ES-I3 (cell line): ENCODE measurements at regions not wholly inside any gene's neighbourhood (a gene's known extent, or its start where the extent isn't known, plus 50 kb on each side); places are given as distances from the start of the nearest gene placed in this dataset.
"Not testable (repeated sequence)": the region's sequence is repeated elsewhere in the genome, so short reads cannot be mapped to it uniquely, and the experiment has no call there.

Experiments used
- H3K36me3 ChIP-seq: 2 replicates; pipeline ENCODE4 v1.6.1; 2013; ENCODE audit warnings: mild to moderate bottlenecking, low read length, control low read depth, moderate library complexity; ENCODE audit not compliant: insufficient read depth
- H3K4me1 ChIP-seq: 2 replicates; pipeline ENCODE4 v1.6.1; 2013; ENCODE audit warnings: mild to moderate bottlenecking, control low read depth, low read length; ENCODE audit not compliant: insufficient read depth
- H3K9ac ChIP-seq: 2 replicates; pipeline ENCODE4 v1.6.1; 2013; ENCODE audit warnings: low read depth, mild to moderate bottlenecking, low read length, moderate library complexity
- H3K9me3 ChIP-seq: 2 replicates; pipeline ENCODE4 v1.6.1; 2013; ENCODE audit warnings: mild to moderate bottlenecking, low read length, moderate library complexity; ENCODE audit not compliant: control insufficient read depth, insufficient read depth

GRCh38 chr4:14157262-14157661 lies 529.7 kb upstream of the BOD1L1 start:
- Histone ChIP-seq H3K4me1 (no peaks in the 10 kb centered on the region), H3K9ac (no peak overlapping the region), H3K9me3 (no peaks in the 10 kb centered on the region), H3K36me3 (no peaks in the 10 kb centered on the region)

GRCh38 chr4:14165222-14165920 lies 537.8 kb upstream of the BOD1L1 start:
- peaks cover 37% of the 10 kb centered on the region for H3K4me1 ChIP-seq
- H3K9me3 ChIP-seq, result no peaks in the 10 kb centered on the region
- no peaks in the 10 kb centered on the region for H3K36me3 ChIP-seq
- no peak overlapping the region for H3K9ac ChIP-seq

- H3K4me1 ChIP-seq, result peaks cover 40% of the 10 kb centered on the region
- no peak overlapping the region for H3K9ac ChIP-seq
- no peaks in the 10 kb centered on the region for H3K9me3 ChIP-seq
- no peaks in the 10 kb centered on the region for H3K36me3 ChIP-seq
These were observed 540.5 kb upstream of the BOD1L1 start for GRCh38 chr4:14167876-14168510.

GRCh38 chr4:14168919-14169318 lies 541.4 kb upstream of the BOD1L1 start:
- Histone ChIP-seq H3K9me3 (no peaks in the 10 kb centered on the region), H3K4me1 (peaks cover 40% of the 10 kb centered on the region), H3K9ac (no peak overlapping the region), H3K36me3 (no peaks in the 10 kb centered on the region)

- Histone ChIP-seq H3K9me3 (no peaks in the 10 kb centered on the region), H3K4me1 (peaks cover 40% of the 10 kb centered on the region), H3K36me3 (no peaks in the 10 kb centered on the region), H3K9ac (peak overlapping the region; percentile 44)
These were observed 541.9 kb upstream of the BOD1L1 start for GRCh38 chr4:14169460-14169859.

- H3K36me3 ChIP-seq, H3K9me3 ChIP-seq: not testable (repeated sequence)
- Histone ChIP-seq H3K9ac (peak overlapping the region; percentile 44), H3K4me1 (peaks cover 39% of the 10 kb centered on the region)
These were observed 542.4 kb upstream of the BOD1L1 start for GRCh38 chr4:14169940-14170339.

GRCh38 chr4:14176613-14177012 lies 549.1 kb upstream of the BOD1L1 start:
- no peaks in the 10 kb centered on the region; the same call in 1 of the 2 replicates for H3K36me3 ChIP-seq
- H3K4me1 ChIP-seq, result peaks cover 52% of the 10 kb centered on the region
- H3K9ac ChIP-seq, result no peak overlapping the region
- no peaks in the 10 kb centered on the region for H3K9me3 ChIP-seq

- no peak overlapping the region for H3K9ac ChIP-seq
- H3K4me1 ChIP-seq, result peaks cover 63% of the 10 kb centered on the region
These were observed 550.5 kb upstream of the BOD1L1 start for GRCh38 chr4:14177987-14178386.

GRCh38 chr4:14178421-14178820 lies 550.9 kb upstream of the BOD1L1 start:
- no peaks in the 10 kb centered on the region; the same call in 1 of the 2 replicates for H3K36me3 ChIP-seq
- no peak overlapping the region for H3K9ac ChIP-seq
- no peaks in the 10 kb centered on the region for H3K9me3 ChIP-seq
- peaks cover 65% of the 10 kb centered on the region for H3K4me1 ChIP-seq

More at GRCh38 chr4:14177987-14178386, 550.5 kb upstream of the BOD1L1 start:
- Histone ChIP-seq H3K9me3 (no peaks in the 10 kb centered on the region), H3K36me3 (no peaks in the 10 kb centered on the region; the same call in 1 of the 2 replicates)

- peaks cover 81% of the 10 kb centered on the region for H3K4me1 ChIP-seq
These were observed 552.6 kb upstream of the BOD1L1 start for GRCh38 chr4:14180166-14180565.

GRCh38 chr4:14180983-14181601 lies 553.6 kb upstream of the BOD1L1 start:
- Histone ChIP-seq H3K4me1 (peaks cover 78% of the 10 kb centered on the region), H3K36me3 (no peaks in the 10 kb centered on the region; the same call in 1 of the 2 replicates), H3K9ac (no peak overlapping the region), H3K9me3 (no peaks in the 10 kb centered on the region)

More at GRCh38 chr4:14180166-14180565, 552.6 kb upstream of the BOD1L1 start:
- no peaks in the 10 kb centered on the region for H3K9me3 ChIP-seq
- H3K36me3 ChIP-seq, result no peaks in the 10 kb centered on the region; the same call in 1 of the 2 replicates
- no peak overlapping the region for H3K9ac ChIP-seq

GRCh38 chr4:14182148-14182547 lies 554.6 kb upstream of the BOD1L1 start:
- Histone ChIP-seq H3K4me1 (peaks cover 67% of the 10 kb centered on the region), H3K36me3 (no peaks in the 10 kb centered on the region; the same call in 1 of the 2 replicates), H3K9me3 (no peaks in the 10 kb centered on the region), H3K9ac (no peak overlapping the region)

GRCh38 chr4:14184265-14184664 lies 556.7 kb upstream of the BOD1L1 start:
- Histone ChIP-seq H3K9me3 (no peaks in the 10 kb centered on the region), H3K9ac (no peak overlapping the region), H3K4me1 (peaks cover 48% of the 10 kb centered on the region), H3K36me3 (no peaks in the 10 kb centered on the region; the same call in 1 of the 2 replicates)

- H3K9me3 ChIP-seq, result no peaks in the 10 kb centered on the region
- H3K4me1 ChIP-seq, result peaks cover 42% of the 10 kb centered on the region
- H3K9ac ChIP-seq, result no peak overlapping the region
- no peaks in the 10 kb centered on the region; the same call in 1 of the 2 replicates for H3K36me3 ChIP-seq
These were observed 557.2 kb upstream of the BOD1L1 start for GRCh38 chr4:14184767-14185166.

- no peaks in the 10 kb centered on the region for H3K36me3 ChIP-seq
- H3K4me1 ChIP-seq, result peaks cover 15% of the 10 kb centered on the region
- H3K9ac ChIP-seq, result no peak overlapping the region
- H3K9me3 ChIP-seq, result no peaks in the 10 kb centered on the region
These were observed 560.7 kb upstream of the BOD1L1 start for GRCh38 chr4:14188214-14188613.
